MM.1S (cell line): ENCODE measurements at regions not wholly inside any gene's neighbourhood (a gene's known extent, or its start where the extent isn't known, plus 50 kb on each side); places are given as distances from the start of the nearest gene placed in this dataset.

Source experiments
- DNase-seq: peaks from one replicate; pipeline ENCODE4 v3.0.0-alpha.2; 2015
- H2AFZ ChIP-seq: fragments of 300-600 bp; sonication (generic); 2 replicates; pipeline ENCODE4 v1.6.0; 2016; ENCODE audit warnings: antibody characterized with exemption, low read length
- H3F3A ChIP-seq: fragments of 300-600 bp; sonication (generic); 2 replicates; pipeline ENCODE4 v1.6.1; 2016; ENCODE audit warnings: mild to moderate bottlenecking, antibody characterized with exemption, low read length, moderate library complexity, mixed read lengths; ENCODE audit not compliant: insufficient read depth
- H3K27ac ChIP-seq: fragments of 300-600 bp; sonication (generic); 2 replicates; pipeline ENCODE4 v1.5.1; 2016; ENCODE audit warnings: mild to moderate bottlenecking, low read length
- H3K27me3 ChIP-seq: fragments of 300-600 bp; sonication (generic); replicated peaks from 2 replicates; pipeline ENCODE4 v1.6.0; 2016; ENCODE audit warnings: low read length; ENCODE audit not compliant: insufficient read depth
- H3K36me3 ChIP-seq: fragments of 300-600 bp; sonication (generic); replicated peaks from 2 replicates; pipeline ENCODE4 v1.6.1; 2016; ENCODE audit warnings: mild to moderate bottlenecking, low read length, mixed read lengths; ENCODE audit not compliant: insufficient read depth
- H3K4me1 ChIP-seq: fragments of 300-600 bp; sonication (generic); 2 replicates; pipeline ENCODE4 v1.6.1; 2016; ENCODE audit warnings: low read length, mixed read lengths
- H3K4me2 ChIP-seq: fragments of 300-600 bp; sonication (generic); 2 replicates; pipeline ENCODE4 v1.6.0; 2016; ENCODE audit warnings: low read depth, low read length
- H3K4me3 ChIP-seq: fragments of 300-600 bp; sonication (generic); 2 replicates; pipeline ENCODE4 v1.5.1; 2016; ENCODE audit warnings: low read length, mixed read lengths
- H3K79me2 ChIP-seq: fragments of 300-600 bp; sonication (generic); 2 replicates; pipeline ENCODE4 v1.6.1; 2016; ENCODE audit warnings: mixed run types, low read length, mixed read lengths
- H3K9ac ChIP-seq: fragments of 300-600 bp; sonication (generic); 2 replicates; pipeline ENCODE4 v1.6.1; 2016; ENCODE audit warnings: low read length, mixed read lengths
- H3K9me2 ChIP-seq: fragments of 300-600 bp; sonication (generic); replicated peaks from 2 replicates; pipeline ENCODE4 v1.6.1; 2016; ENCODE audit warnings: mild to moderate bottlenecking, low read length, mixed read lengths; ENCODE audit not compliant: insufficient read depth
- H3K9me3 ChIP-seq: fragments of 300-600 bp; sonication (generic); replicated peaks from 2 replicates; pipeline ENCODE4 v1.6.1; 2016; ENCODE audit warnings: mild to moderate bottlenecking, low read length, mixed read lengths; ENCODE audit not compliant: insufficient read depth
- H4K20me1 ChIP-seq: fragments of 300-600 bp; sonication (generic); 2 replicates; pipeline ENCODE4 v1.6.1; 2016; ENCODE audit warnings: mild to moderate bottlenecking, low read length, moderate library complexity, mixed read lengths; ENCODE audit not compliant: insufficient read depth
- EZH2 ChIP-seq: fragments of 300-600 bp; sonication (generic); optimal IDR thresholded peaks from 2 replicates; pipeline ENCODE3; 2017; ENCODE audit warnings: low read depth, mild to moderate bottlenecking, antibody characterized with exemption, low read length, mixed read lengths
- EZH2phosphoT487 ChIP-seq: fragments of 300-600 bp; sonication (generic); IDR thresholded peaks from 2 replicates; pipeline ENCODE4 v1.6.1; 2018; ENCODE audit warnings: antibody characterized with exemption, low read length
- TF ChIP-seq, protein P1 (sequence below): fragments of 300-600 bp; sonication (generic); IDR thresholded peaks from 2 replicates; pipeline ENCODE4 v1.5.1; 2016; ENCODE audit warnings: antibody characterized with exemption, low read length, mixed read lengths

GRCh38 chr6:120173250-120173649 is 823.7 kb upstream of the MAN1A1 start:
- no peak for DNase-seq
- H3K27me3 ChIP-seq: no peaks in the 10 kb centered on the region
- no peak overlapping the region for H3K27ac ChIP-seq
- no peaks in the 10 kb centered on the region for H4K20me1 ChIP-seq
- H3K4me3 ChIP-seq: no peak overlapping the region
- no peaks in the 10 kb centered on the region for H3K4me1 ChIP-seq
- H3K9me2 ChIP-seq: no peaks in the 10 kb centered on the region
- H3F3A ChIP-seq: no peaks in the 10 kb centered on the region
- no peaks in the 10 kb centered on the region for H3K79me2 ChIP-seq
- H3K9ac ChIP-seq: no peak overlapping the region
- TF ChIP-seq EZH2phosphoT487: no peak
- TF ChIP-seq EZH2: no peak
- TF ChIP-seq, protein P1, sequence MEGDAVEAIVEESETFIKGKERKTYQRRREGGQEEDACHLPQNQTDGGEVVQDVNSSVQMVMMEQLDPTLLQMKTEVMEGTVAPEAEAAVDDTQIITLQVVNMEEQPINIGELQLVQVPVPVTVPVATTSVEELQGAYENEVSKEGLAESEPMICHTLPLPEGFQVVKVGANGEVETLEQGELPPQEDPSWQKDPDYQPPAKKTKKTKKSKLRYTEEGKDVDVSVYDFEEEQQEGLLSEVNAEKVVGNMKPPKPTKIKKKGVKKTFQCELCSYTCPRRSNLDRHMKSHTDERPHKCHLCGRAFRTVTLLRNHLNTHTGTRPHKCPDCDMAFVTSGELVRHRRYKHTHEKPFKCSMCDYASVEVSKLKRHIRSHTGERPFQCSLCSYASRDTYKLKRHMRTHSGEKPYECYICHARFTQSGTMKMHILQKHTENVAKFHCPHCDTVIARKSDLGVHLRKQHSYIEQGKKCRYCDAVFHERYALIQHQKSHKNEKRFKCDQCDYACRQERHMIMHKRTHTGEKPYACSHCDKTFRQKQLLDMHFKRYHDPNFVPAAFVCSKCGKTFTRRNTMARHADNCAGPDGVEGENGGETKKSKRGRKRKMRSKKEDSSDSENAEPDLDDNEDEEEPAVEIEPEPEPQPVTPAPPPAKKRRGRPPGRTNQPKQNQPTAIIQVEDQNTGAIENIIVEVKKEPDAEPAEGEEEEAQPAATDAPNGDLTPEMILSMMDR: no peak
- no peak overlapping the region for H2AFZ ChIP-seq
- H3K4me2 ChIP-seq: no peak overlapping the region
- H3K36me3 ChIP-seq: no peaks in the 10 kb centered on the region
- no peaks in the 10 kb centered on the region for H3K9me3 ChIP-seq

- Histone ChIP-seq H3K4me1 (no peaks in the 10 kb centered on the region), H3K36me3 (no peaks in the 10 kb centered on the region), H3K4me2 (no peak overlapping the region), H2AFZ (no peak overlapping the region), H3F3A (no peaks in the 10 kb centered on the region), H3K9me2 (no peaks in the 10 kb centered on the region), H3K27ac (no peak overlapping the region), H4K20me1 (no peaks in the 10 kb centered on the region), H3K4me3 (no peak overlapping the region), H3K9ac (no peak overlapping the region), H3K79me2 (no peaks in the 10 kb centered on the region), H3K9me3 (no peaks in the 10 kb centered on the region), H3K27me3 (no peaks in the 10 kb centered on the region)
- no peak for DNase-seq
- TF ChIP-seq EZH2 (no peak), EZH2phosphoT487 (no peak)
- TF ChIP-seq, protein P1: no peak
Observed at GRCh38 chr6:120164531-120164930, 815.0 kb upstream of the MAN1A1 start.

- Histone ChIP-seq H3K4me2 (no peak overlapping the region), H3F3A (no peaks in the 10 kb centered on the region), H4K20me1 (no peaks in the 10 kb centered on the region), H3K9ac (no peak overlapping the region), H3K4me1 (no peaks in the 10 kb centered on the region), H3K27ac (no peak overlapping the region), H3K9me2 (no peaks in the 10 kb centered on the region), H3K4me3 (no peak overlapping the region), H3K9me3 (no peaks in the 10 kb centered on the region), H3K36me3 (no peaks in the 10 kb centered on the region), H3K79me2 (no peaks in the 10 kb centered on the region), H2AFZ (no peak overlapping the region), H3K27me3 (no peaks in the 10 kb centered on the region)
- TF ChIP-seq, protein P1: no peak
- TF ChIP-seq EZH2phosphoT487: no peak
- no peak for DNase-seq
Observed at GRCh38 chr6:120157873-120158272, 808.3 kb upstream of the MAN1A1 start.
